GM19328 (cell line): ENCODE measurements at regions not wholly inside any gene's neighbourhood (a gene's known extent, or its start where the extent isn't known, plus 50 kb on each side); places are given as distances from the start of the nearest gene placed in this dataset.

Experiments
- ATAC-seq: cut with Tn5 transposase; IDR thresholded peaks from one replicate; pipeline ENCODE4 v1.9.1; 2021; ENCODE audit warnings: mild to moderate bottlenecking, moderate library complexity; ENCODE audit not compliant: unreplicated experiment

- no peak for ATAC-seq
Measured at GRCh38 chr12:125353871-125354270, 288.6 kb downstream of the AACS start.

DNA sequence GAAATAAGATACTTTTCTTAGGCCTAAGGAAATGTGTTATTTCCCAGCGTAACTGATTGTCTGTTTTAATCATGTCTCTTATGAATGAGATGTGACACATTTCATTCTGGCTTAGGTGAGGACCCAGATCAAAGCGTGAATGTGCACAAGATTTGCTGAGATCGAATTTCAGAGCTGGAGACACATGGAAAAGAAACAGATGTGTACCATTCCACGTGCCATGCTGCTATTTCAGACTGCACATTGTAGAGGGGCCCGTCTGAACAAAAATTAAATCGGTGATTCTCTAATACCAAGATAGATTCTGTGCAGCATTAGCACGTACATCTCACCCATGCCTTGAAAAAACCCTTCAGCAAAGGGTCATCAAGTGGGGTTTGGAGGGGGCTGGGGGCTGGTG lies 290.4 kb downstream of the AACS start:
- no peak for ATAC-seq

GRCh38 chr12:125356111-125356510 lies 290.9 kb downstream of the AACS start:
- no peak for ATAC-seq

GRCh38 chr12:125357561-125357960 lies 292.3 kb downstream of the AACS start:
- no peak for ATAC-seq

DNA sequence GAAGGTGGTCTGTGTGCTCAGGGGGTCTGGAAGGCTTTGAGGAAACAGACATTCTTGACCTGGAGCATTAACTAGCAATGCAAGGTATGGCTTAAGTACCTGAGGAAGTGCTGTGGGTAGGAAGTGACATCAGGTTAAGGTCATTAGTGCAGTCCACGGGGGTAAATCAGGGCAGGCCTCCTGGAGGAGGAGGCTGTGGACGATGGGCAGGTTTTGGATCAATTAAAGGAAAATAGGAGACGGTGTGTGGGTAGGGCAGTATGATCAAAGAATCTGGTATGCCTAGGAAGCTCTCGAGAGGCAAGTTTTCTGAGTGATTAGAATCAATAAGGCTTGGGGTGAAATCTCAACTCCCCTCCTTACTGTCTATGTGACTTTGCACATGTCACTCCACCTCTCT lies 295.3 kb downstream of the AACS start:
- ATAC-seq: no peak

DNA sequence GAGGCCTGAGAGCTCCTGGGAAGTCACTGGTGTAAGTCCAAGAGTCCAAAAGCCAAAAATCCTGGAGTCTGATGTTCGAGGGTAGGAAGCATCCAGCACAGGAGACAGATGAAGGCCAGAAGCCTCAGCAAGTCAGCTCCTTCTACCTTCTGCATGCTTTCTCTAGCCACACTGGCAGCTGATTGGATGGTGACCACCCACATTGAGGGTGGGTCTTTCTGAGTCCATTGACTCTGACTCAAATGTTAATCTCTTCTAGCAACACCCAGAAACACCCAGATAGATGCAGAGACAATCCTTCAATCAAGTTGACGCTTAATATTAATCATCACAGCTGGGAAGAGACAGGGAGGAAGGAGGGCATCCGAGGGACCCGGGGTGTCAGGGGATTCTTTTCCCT lies 305.8 kb downstream of the AACS start:
- no peak for ATAC-seq

GRCh38 chr12:125372085-125372484 lies 306.9 kb downstream of the AACS start:
- ATAC-seq: no peak

DNA sequence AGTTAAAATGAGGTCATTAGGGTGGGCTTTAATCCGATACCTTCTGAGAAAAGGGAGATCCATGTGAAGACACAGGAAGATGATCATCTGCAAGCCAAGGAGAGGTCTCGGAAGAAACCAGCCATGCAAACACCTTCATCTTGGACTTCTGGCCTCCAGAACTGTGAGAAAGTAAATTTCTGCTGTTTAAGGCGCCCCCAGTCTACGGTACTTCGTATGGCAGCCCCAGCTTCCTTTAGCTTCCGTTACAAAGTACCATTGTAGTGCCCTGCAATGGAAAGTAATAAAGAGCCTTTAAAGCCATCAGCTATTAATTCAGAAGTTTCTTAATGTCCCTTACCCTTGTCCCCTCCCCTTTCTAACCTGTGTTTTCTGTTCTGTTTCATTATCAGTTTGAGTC lies 308.1 kb downstream of the AACS start:
- ATAC-seq: no peak

- no peak for ATAC-seq
Measured at GRCh38 chr12:125376422-125376821, 311.2 kb downstream of the AACS start.

DNA sequence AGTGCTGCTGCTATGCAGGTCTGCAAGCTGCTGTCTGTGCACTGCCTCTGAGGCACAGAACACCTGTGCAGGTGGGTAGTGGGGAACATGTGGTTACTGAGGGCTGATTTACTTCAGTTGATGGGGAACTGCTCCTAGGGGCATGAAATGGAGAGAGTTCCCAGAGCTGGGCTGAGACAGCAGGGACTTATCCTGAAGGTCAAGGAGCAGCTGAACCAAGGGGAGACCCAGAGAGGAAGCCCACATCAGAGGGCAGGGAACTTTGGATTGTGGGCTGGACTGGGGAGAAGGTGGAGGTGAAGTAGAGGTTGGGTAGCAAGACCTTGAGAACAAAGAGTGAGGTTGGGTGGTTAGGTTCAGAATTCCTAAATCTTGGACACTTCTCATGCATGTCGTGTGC lies 311.9 kb downstream of the AACS start:
- no peak for ATAC-seq

- no peak for ATAC-seq
Measured at GRCh38 chr12:125381373-125381772, 316.1 kb downstream of the AACS start.

GRCh38 chr12:125382926-125383325 lies 317.7 kb downstream of the AACS start:
- ATAC-seq: no peak

DNA sequence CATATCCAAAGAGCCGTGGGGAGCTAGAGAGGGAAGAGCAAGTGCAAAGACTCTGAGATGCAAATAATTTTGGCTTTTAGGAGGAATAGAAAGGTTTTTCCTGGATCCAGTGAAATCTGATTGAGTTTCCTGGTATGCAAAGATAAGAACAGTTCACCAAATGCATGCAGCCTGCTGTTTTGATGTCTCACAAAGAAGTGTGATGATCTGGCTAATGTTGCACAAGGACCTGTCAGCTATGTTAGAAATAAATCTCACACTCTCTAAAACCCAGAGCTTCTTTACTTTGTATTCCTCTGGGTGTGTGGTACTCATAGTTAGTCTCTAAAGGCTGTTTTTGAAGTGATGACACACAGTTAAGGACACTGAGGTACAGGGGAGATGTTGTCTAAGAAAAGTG lies 321.4 kb downstream of the AACS start:
- ATAC-seq: no peak

DNA sequence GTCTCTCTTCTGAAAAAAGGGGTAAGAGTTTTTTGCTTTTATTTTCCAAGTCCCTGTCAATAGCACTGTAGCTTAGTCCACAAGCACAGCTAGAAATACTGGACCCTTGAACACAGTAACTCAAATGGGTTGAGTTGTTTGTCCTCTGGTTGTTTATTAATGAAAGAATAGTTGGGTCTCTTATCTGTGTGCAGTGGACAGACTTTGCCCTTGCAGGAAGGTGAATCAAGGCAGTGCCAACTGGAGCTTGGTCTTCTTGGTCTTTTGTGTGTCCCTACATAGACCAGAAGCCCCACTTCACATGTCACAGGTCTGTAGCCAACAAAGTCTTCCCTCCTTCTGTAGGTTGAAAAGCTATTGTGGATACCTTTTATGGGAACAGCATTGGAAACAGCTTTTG lies 322.0 kb downstream of the AACS start:
- ATAC-seq: no peak

DNA sequence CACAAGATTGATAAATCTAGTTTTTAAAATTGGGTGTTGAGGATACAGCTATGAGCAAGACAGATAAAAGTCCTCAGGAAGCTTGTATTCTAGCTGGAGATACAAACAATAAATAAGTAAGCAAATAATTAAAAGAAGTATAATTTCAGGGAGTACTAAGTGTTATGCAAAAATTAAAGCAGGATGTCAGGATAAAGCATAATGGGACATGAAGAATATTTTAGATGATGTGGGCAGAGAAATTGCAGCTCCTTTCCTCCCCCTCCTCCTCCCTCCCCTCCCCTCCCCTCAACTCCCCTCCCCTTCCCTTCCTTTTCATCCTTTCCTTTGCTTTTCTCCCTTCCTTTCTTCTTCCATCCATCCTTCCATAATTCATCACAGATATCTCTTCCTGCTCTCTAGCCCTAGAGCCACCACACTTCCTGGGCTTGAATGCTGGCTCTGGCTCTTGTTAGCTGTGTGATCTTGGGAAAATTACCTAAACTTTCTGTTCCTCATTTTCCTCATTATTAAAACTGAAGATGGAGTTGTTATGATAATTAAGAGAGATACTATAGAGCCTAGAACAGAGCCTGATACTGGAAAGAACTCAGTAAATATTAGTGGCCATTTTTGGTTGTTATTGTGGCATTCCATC lies 323.9 kb downstream of the AACS start:
- no peak for ATAC-seq

- no peak for ATAC-seq
Measured at GRCh38 chr12:125393569-125393968, 328.3 kb downstream of the AACS start.

- no peak for ATAC-seq
Measured at GRCh38 chr12:125395583-125396215, 330.5 kb downstream of the AACS start.

- no peak for ATAC-seq
Measured at GRCh38 chr12:125399489-125399888, 334.3 kb downstream of the AACS start.

DNA sequence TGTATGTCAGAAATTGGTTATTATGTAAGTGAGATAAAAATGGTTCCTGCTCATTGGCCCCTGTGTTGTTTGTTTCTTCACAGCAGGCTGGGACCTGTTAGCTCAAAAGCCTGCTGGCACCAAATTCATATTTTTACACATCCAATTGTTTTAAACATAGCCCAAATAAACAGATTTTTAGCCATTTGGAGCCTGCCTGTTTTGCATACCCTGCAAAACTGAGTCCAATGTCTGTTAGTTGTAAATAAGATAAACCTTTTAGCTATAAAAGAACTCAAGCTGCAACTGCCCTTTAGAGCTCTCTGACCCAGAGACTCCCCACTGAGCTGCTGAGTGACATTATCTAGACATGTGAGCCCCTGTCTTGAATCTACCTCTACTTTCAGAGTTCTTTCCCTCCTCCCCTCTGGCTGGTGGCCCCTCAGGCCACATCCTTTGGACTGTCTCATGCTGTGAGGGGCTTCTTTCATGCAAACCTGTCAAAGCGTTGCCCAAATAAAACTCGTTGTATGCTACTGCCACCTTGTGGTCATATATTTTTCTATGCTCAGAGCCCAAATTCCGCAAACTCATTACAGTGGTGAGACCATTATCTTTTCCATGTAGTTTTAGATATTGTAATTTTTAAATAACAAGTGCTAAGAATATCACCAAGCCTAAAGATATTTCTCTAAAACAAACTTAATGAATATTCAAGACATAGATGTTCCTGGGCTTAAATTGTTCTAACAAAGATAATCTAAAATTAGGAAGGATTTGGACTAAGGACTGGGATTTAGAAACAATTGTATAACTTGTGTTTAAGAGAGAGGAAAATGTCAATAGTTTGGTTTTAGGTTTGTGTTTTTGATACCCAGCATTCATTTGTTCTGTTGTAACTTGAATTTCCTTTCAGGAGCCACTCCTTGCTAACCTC lies 337.9 kb downstream of the AACS start:
- ATAC-seq: no peak

DNA sequence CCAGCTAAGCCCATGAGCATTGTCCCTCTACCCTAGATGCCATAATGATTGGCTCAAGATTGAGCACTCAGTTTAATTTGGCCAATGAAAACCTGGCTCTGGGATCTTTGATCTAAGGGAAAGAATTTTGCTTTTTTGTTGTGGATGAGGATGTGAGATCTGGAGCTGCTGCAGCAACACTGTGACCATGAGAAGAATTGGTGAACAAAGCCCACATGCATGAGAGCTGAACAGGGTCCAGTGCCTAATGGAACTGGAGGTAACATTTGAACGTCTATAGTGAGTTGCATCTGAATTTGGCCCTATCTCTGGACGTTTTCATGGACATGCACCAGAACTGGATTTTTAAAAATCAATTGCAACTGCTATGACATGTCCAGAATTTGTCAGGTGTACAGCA lies 338.6 kb downstream of the AACS start:
- ATAC-seq: no peak

GRCh38 chr12:125406131-125406530 lies 340.9 kb downstream of the AACS start:
- ATAC-seq: peak; percentile 75

DNA sequence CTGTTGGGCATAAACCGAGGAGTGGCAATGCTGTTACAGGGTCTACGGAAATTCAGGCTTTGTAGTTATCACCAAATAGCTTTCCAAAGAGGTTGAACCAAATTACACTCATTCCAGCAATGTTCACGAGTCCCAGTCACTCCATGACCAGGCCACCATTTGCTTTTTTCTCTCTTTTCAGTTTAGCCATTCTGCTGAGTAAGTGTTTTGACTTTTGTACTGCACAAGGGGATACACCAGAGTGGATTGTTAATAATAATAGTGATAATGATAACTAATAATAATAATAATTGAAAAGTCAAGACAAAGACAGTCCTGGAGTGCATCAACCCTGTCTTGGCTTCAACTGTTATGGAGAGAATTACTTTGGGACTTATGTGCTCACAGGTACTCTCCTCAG lies 343.5 kb downstream of the AACS start:
- ATAC-seq: no peak
